Cardiac fibroblast (primary cell): ENCODE measurements at regions not wholly inside any gene's neighbourhood (a gene's known extent, or its start where the extent isn't known, plus 50 kb on each side); places are given as distances from the start of the nearest gene placed in this dataset.

ENCODE experiments used
- DNase-seq, 2 donors: peaks; one replicate each; pipeline versions ENCODE4 v3.0.0 to v3.0.0-alpha.2; 2010; ENCODE audit warnings: low read depth in 2 of 2
- H3K4me3 ChIP-seq, 2 donors: replicated peaks in 1 of 2; 1 replicate in 1 of 2; 2 replicates in 1 of 2; pipeline ENCODE4 v1.5.1; 2011; ENCODE audit warnings: low read depth in 2 of 2, low read length in 2 of 2, mild to moderate bottlenecking in 2 of 2, moderate library complexity in 1 of 2
- CTCF ChIP-seq: IDR thresholded peaks from one replicate; pipeline ENCODE4 v1.5.1; 2011; ENCODE audit warnings: low read depth, mild to moderate bottlenecking, low read length, inconsistent platforms

GRCh38 chr11:115911613-115912346 lies 407.6 kb upstream of the CADM1 start:
- no peak for DNase-seq
- TF ChIP-seq CTCF: no peak
- H3K4me3 ChIP-seq: no peak overlapping the region

GRCh38 chr11:115910379-115910778 lies 406.2 kb upstream of the CADM1 start:
- no peak for DNase-seq
- no peak overlapping the region for H3K4me3 ChIP-seq
- no peak for TF ChIP-seq CTCF

GRCh38 chr11:115906171-115906570 lies 402.0 kb upstream of the CADM1 start:
- TF ChIP-seq CTCF: no peak
- no peak overlapping the region for H3K4me3 ChIP-seq
- DNase-seq: no peak

GRCh38 chr11:115905341-115906000 lies 401.3 kb upstream of the CADM1 start:
- H3K4me3 ChIP-seq: no peak overlapping the region
- TF ChIP-seq CTCF: no peak
- DNase-seq: no peak

GRCh38 chr11:115903179-115903578 lies 399.0 kb upstream of the CADM1 start:
- no peak for TF ChIP-seq CTCF
- no peak overlapping the region for H3K4me3 ChIP-seq
- DNase-seq: no peak

GRCh38 chr11:115901069-115901468 lies 396.9 kb upstream of the CADM1 start:
- TF ChIP-seq CTCF: no peak
- H3K4me3 ChIP-seq: no peak overlapping the region
- no peak for DNase-seq

- TF ChIP-seq CTCF: no peak
- H3K4me3 ChIP-seq: no peak overlapping the region
- DNase-seq: no peak
Measured at GRCh38 chr11:115900111-115900510, 395.9 kb upstream of the CADM1 start.
